Osteocyte (in vitro differentiated cells): ENCODE measurements at regions not wholly inside any gene's neighbourhood (a gene's known extent, or its start where the extent isn't known, plus 50 kb on each side); places are given as distances from the start of the nearest gene placed in this dataset.

Experiments
- DNase-seq: peaks from one replicate; pipeline ENCODE4 v3.0.0; 2021; ENCODE audit warnings: mixed read lengths; ENCODE audit not compliant: unreplicated experiment; ENCODE audit errors: extremely low spot score
- H3K27ac Mint-ChIP-seq: one replicate; pipeline ENCODE4 v1.8.0; 2021; ENCODE audit warnings: mild to moderate bottlenecking, mixed read lengths; ENCODE audit not compliant: unreplicated experiment
- H3K27me3 Mint-ChIP-seq: one replicate; pipeline ENCODE4 v1.8.0; 2021; ENCODE audit warnings: mixed read lengths; ENCODE audit not compliant: unreplicated experiment
- H3K36me3 Mint-ChIP-seq: one replicate; pipeline ENCODE4 v1.8.0; 2021; ENCODE audit warnings: mixed read lengths; ENCODE audit not compliant: unreplicated experiment
- H3K4me1 Mint-ChIP-seq: one replicate; pipeline ENCODE4 v1.8.0; 2021; ENCODE audit warnings: mixed read lengths; ENCODE audit not compliant: unreplicated experiment
- H3K4me3 Mint-ChIP-seq: one replicate; pipeline ENCODE4 v1.8.0; 2021; ENCODE audit warnings: mild to moderate bottlenecking, moderate library complexity, mixed read lengths; ENCODE audit not compliant: unreplicated experiment
- H3K9me3 Mint-ChIP-seq: one replicate; pipeline ENCODE4 v1.8.0; 2021; ENCODE audit warnings: mixed read lengths; ENCODE audit not compliant: unreplicated experiment
- TF ChIP-seq, protein P1 (sequence below): fragments of 200-600 bp; sonication (generic); IDR thresholded peaks from 2 replicates; pipeline ENCODE4 v1.5.0; 2021; ENCODE audit warnings: antibody characterized with exemption, mild to moderate bottlenecking, moderate library complexity

DNA sequence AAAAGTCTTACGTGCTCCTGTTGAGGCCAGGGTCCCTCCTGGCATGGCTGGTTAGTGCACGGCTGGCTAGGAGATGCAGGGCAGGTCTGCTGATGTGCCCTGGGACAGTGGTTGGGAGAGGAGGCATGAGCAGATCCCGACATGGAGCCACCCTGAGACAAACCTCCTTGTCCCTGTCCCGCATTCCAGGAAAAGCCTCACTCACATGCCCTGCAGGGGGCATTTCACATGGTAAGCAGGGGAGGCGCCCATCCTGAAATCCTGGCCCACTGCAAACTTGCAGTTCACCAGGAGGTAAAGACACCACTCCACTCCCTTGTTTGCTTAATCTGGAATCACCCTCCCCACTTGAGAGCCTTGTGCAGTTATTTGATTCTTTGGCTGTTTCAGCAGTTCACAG, 116.7 kb upstream of the SLC24A3 start:
- no peaks in the 10 kb centered on the region for H3K4me1 Mint-ChIP-seq
- no peaks in the 10 kb centered on the region for H3K36me3 Mint-ChIP-seq
- TF ChIP-seq, protein P1, sequence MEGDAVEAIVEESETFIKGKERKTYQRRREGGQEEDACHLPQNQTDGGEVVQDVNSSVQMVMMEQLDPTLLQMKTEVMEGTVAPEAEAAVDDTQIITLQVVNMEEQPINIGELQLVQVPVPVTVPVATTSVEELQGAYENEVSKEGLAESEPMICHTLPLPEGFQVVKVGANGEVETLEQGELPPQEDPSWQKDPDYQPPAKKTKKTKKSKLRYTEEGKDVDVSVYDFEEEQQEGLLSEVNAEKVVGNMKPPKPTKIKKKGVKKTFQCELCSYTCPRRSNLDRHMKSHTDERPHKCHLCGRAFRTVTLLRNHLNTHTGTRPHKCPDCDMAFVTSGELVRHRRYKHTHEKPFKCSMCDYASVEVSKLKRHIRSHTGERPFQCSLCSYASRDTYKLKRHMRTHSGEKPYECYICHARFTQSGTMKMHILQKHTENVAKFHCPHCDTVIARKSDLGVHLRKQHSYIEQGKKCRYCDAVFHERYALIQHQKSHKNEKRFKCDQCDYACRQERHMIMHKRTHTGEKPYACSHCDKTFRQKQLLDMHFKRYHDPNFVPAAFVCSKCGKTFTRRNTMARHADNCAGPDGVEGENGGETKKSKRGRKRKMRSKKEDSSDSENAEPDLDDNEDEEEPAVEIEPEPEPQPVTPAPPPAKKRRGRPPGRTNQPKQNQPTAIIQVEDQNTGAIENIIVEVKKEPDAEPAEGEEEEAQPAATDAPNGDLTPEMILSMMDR = no peak
- H3K27ac Mint-ChIP-seq = no peak overlapping the region
- peaks cover 16% of the 10 kb centered on the region for H3K9me3 Mint-ChIP-seq
- DNase-seq = no peak
- H3K4me3 Mint-ChIP-seq = no peak overlapping the region
- no peaks in the 10 kb centered on the region for H3K27me3 Mint-ChIP-seq

DNA sequence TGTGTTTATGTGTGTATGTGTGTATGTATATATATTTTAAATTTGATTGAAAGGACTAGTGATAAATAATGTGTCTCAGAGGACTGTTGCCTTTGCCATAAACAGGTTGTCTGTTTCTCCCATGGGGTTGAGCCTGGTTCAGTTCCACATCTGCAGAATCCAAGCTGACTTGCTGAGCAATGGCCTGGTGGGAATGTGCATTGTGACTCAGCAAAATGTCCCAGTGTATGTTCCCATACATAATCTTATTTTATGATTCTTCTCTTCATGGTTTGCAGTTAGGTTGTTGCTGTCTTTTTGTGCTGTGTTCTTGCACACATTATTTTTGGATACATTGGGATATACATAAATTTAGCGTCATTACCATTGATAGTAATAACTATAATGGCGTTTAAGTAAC, 115.6 kb upstream of the SLC24A3 start:
- H3K9me3 Mint-ChIP-seq = peaks cover 15% of the 10 kb centered on the region
- DNase-seq = no peak
- TF ChIP-seq, protein P1 = no peak
- no peaks in the 10 kb centered on the region for H3K4me1 Mint-ChIP-seq
- H3K4me3 Mint-ChIP-seq = no peak overlapping the region
- H3K36me3 Mint-ChIP-seq = no peaks in the 10 kb centered on the region
- no peak overlapping the region for H3K27ac Mint-ChIP-seq
- no peaks in the 10 kb centered on the region for H3K27me3 Mint-ChIP-seq

DNA sequence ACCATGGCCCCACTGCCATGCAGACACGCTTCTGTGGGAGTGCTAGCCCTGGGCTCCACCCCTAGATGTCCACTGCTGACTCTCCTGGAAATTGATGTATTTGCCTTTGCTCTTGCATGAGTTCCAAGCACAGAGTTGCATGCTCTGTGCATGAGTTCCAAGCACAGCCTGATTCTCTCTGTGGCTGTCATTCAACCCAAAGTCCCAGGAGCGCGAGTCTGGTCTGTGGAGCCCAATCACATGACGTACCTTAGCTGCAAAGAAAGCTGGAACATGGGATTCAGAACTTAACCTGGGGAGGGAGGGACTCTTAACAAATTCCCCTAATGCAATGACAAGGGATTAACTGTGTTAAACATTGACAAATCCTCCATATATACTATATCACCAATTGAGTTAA, 114.3 kb upstream of the SLC24A3 start:
- no peaks in the 10 kb centered on the region for H3K27me3 Mint-ChIP-seq

DNA sequence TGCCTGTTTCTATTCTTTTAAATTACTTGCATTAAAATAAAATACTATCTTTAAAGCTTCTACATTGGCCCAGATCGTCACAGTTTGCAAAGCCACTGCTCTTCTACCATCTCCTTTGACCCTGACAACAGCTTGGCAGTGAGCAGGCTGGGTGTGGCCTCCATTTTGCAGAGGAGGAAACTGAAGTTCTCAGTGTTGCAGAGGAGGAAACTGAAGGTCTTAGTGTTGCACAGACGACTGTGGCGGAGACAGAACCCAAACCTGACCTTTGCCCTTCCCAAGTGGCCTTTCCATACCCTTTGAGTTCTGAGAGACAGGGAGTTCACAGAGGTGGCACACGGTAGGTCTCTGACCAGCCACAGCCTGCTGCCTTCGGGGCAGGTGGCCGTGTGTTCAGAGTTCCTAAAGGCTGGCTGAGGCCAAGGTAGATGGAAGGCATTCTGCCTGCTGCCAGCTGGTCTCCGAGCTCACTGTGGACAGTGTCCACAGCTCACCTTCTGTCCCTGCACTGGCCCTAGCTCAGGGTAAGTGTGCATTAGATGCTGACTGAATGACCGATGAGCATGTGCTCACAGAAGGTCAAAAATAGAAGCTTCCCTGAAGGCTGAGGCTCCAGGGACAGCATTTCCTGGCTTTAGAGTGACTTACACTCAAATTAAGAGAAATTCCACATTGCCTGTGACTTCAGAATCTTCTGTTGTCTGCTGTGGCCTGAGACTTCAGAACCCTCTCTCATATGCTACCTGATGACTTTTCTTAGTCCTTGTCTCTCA, 113.5 kb upstream of the SLC24A3 start:
- Mint-ChIP-seq H3K4me1 (no peaks in the 10 kb centered on the region), H3K27ac (no peak overlapping the region), H3K36me3 (no peaks in the 10 kb centered on the region), H3K4me3 (no peak overlapping the region), H3K27me3 (no peaks in the 10 kb centered on the region), H3K9me3 (peaks cover 7% of the 10 kb centered on the region)
- TF ChIP-seq, protein P1 = no peak
- DNase-seq = no peak

More for the DNA sequence above, 114.3 kb upstream of the SLC24A3 start:
- DNase-seq = no peak
- Mint-ChIP-seq H3K36me3 (no peaks in the 10 kb centered on the region), H3K9me3 (peaks cover 7% of the 10 kb centered on the region), H3K4me3 (no peak overlapping the region), H3K27ac (no peak overlapping the region), H3K4me1 (no peaks in the 10 kb centered on the region)
- TF ChIP-seq, protein P1 = no peak

DNA sequence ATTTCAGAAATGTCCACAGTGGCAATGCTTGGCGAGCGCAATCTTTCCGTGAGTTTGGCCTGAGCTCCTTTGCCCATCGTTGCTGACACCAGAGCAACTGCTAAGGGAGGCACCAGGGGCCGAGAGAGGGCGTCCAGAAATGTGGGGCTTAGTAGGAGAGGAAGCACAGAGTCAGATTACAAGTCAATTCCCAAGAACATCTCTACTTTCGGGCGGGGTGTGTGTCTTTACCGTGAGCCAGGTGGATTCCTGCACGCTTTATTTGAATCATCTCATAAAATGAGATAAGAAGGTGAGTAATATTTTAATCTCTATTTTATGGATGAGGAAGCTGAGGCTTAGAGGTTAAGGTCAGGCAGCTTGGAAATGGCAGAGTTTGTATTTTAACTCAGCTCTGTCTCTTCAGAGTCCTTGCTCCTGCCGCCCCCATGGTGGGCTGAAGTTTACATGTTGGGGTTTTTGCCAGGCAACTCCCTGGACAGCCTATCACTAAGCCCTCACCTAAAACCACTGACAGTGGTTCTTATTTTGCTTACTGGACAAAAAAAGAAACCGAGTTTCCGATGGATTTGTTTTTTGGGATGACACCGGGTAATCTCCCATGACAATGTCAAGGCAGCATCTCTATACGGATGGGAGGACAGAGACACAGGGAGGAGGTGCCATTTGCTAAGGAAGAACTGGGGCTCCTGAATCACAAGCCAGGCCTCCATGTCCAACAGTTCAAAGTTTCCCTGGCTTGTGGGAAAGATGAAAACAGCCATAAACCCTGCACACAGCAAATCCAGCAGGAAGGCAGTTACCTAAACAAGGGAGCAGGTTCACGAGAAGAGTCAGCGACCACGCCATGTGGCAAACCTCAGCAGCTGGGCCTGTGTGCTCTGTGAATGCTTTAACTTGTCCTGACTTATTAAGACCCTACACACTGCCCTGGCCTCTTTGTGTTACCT, 112.6 kb upstream of the SLC24A3 start:
- Mint-ChIP-seq H3K4me1 (no peaks in the 10 kb centered on the region), H3K4me3 (no peak overlapping the region), H3K36me3 (no peaks in the 10 kb centered on the region), H3K27me3 (no peaks in the 10 kb centered on the region), H3K27ac (no peak overlapping the region), H3K9me3 (peaks cover 7% of the 10 kb centered on the region)
- TF ChIP-seq, protein P1 = no peak
- no peak for DNase-seq
